ENCODE measurements at regions not wholly inside any gene's neighbourhood (a gene's known extent, or its start where the extent isn't known, plus 50 kb on each side); places are given as distances from the start of the nearest gene placed in this dataset.

GRCh38 chr5:56471707-56472106, 238.6 kb upstream of the ANKRD55 start:
- H3K36me3 ChIP-seq (ENCODE audit: insufficient read depth, low read length, poor library complexity, severe bottlenecking) = no peaks in the 10 kb centered on the region
- no TSS peak for BruUV-seq (replicated peaks)
- no peak overlapping the region for H3K4me3 ChIP-seq (ENCODE audit: low read depth, low read length, poor library complexity, severe bottlenecking)
- CTCF ChIA-PET = no interaction called here
- DNase-seq (ENCODE audit: low spot score) = no peak
- POLR2A ChIA-PET (ENCODE audit: low non-redundant PET) = no interaction called here
- H3K9me3 ChIP-seq (ENCODE audit: low read depth, low read length, poor library complexity, severe bottlenecking) = no peaks in the 10 kb centered on the region
- H3K27me3 ChIP-seq (replicated peaks; ENCODE audit: insufficient read depth, low read depth, low read length, poor library complexity) = no peaks in the 10 kb centered on the region
- no peaks in the 10 kb centered on the region for H3K4me1 ChIP-seq (ENCODE audit: insufficient read depth, low read length, poor library complexity, severe bottlenecking)
- intact Hi-C loops (cut with micrococcal nuclease; ENCODE audit: unreplicated experiment) = no loop called here
- TF ChIP-seq CTCF (conservative IDR thresholded peaks at IDR 0.05; ENCODE audit: low read depth, low read length) (no peak), EZH2 (IDR thresholded peaks at IDR 0.05; ENCODE audit: borderline replicate concordance, low read depth, low read length, poor library complexity, severe bottlenecking) (no peak)
- H3K27ac ChIP-seq (ENCODE audit: low read depth, low read length, poor library complexity, severe bottlenecking) = no peak overlapping the region

- Histone ChIP-seq H3K27me3 (replicated peaks; ENCODE audit: insufficient read depth, low read depth, low read length, poor library complexity) (no peaks in the 10 kb centered on the region), H3K4me3 (ENCODE audit: low read depth, low read length, poor library complexity, severe bottlenecking) (no peak overlapping the region), H3K9me3 (ENCODE audit: low read depth, low read length, poor library complexity, severe bottlenecking) (no peaks in the 10 kb centered on the region), H3K27ac (ENCODE audit: low read depth, low read length, poor library complexity, severe bottlenecking) (no peak overlapping the region), H3K4me1 (ENCODE audit: insufficient read depth, low read length, poor library complexity, severe bottlenecking) (no peaks in the 10 kb centered on the region), H3K36me3 (ENCODE audit: insufficient read depth, low read length, poor library complexity, severe bottlenecking) (no peaks in the 10 kb centered on the region)
- POLR2A ChIA-PET (ENCODE audit: low non-redundant PET) = no interaction called here
- no peak for TF ChIP-seq CTCF (conservative IDR thresholded peaks at IDR 0.05; ENCODE audit: low read depth, low read length)
- no peak for TF ChIP-seq EZH2 (IDR thresholded peaks at IDR 0.05; ENCODE audit: borderline replicate concordance, low read depth, low read length, poor library complexity, severe bottlenecking)
- no TSS peak for BruUV-seq (replicated peaks)
- no peak for DNase-seq (ENCODE audit: low spot score)
- intact Hi-C loops (cut with micrococcal nuclease; ENCODE audit: unreplicated experiment) = no loop called here
- CTCF ChIA-PET = no interaction called here
Observed at GRCh38 chr5:56470007-56470406, 236.9 kb upstream of the ANKRD55 start.

GRCh38 chr5:56468277-56468676, 235.1 kb upstream of the ANKRD55 start:
- Histone ChIP-seq H3K4me1 (ENCODE audit: insufficient read depth, low read length, poor library complexity, severe bottlenecking) (no peaks in the 10 kb centered on the region), H3K9me3 (ENCODE audit: low read depth, low read length, poor library complexity, severe bottlenecking) (no peaks in the 10 kb centered on the region), H3K4me3 (ENCODE audit: low read depth, low read length, poor library complexity, severe bottlenecking) (no peak overlapping the region), H3K36me3 (ENCODE audit: insufficient read depth, low read length, poor library complexity, severe bottlenecking) (no peaks in the 10 kb centered on the region), H3K27me3 (replicated peaks; ENCODE audit: insufficient read depth, low read depth, low read length, poor library complexity) (no peaks in the 10 kb centered on the region), H3K27ac (ENCODE audit: low read depth, low read length, poor library complexity, severe bottlenecking) (no peak overlapping the region)
- TF ChIP-seq CTCF (conservative IDR thresholded peaks at IDR 0.05; ENCODE audit: low read depth, low read length) = no peak
- no peak for TF ChIP-seq EZH2 (IDR thresholded peaks at IDR 0.05; ENCODE audit: borderline replicate concordance, low read depth, low read length, poor library complexity, severe bottlenecking)
- POLR2A ChIA-PET (ENCODE audit: low non-redundant PET) = no interaction called here
- intact Hi-C loops (cut with micrococcal nuclease; ENCODE audit: unreplicated experiment) = no loop called here
- CTCF ChIA-PET = no interaction called here
- no peak for DNase-seq (ENCODE audit: low spot score)
- no TSS peak for BruUV-seq (replicated peaks)
